GM18511 (cell line): ENCODE measurements at regions not wholly inside any gene's neighbourhood (a gene's known extent, or its start where the extent isn't known, plus 50 kb on each side); places are given as distances from the start of the nearest gene placed in this dataset.

Source experiments
- ATAC-seq: cut with Tn5 transposase; IDR thresholded peaks from one replicate; pipeline ENCODE4 v1.9.1; 2021; ENCODE audit warnings: mild to moderate bottlenecking, moderate library complexity; ENCODE audit not compliant: unreplicated experiment

- no peak for ATAC-seq
These were observed 75.4 kb upstream of the AKAP13 start for GRCh38 chr15:85305050-85305449.

DNA sequence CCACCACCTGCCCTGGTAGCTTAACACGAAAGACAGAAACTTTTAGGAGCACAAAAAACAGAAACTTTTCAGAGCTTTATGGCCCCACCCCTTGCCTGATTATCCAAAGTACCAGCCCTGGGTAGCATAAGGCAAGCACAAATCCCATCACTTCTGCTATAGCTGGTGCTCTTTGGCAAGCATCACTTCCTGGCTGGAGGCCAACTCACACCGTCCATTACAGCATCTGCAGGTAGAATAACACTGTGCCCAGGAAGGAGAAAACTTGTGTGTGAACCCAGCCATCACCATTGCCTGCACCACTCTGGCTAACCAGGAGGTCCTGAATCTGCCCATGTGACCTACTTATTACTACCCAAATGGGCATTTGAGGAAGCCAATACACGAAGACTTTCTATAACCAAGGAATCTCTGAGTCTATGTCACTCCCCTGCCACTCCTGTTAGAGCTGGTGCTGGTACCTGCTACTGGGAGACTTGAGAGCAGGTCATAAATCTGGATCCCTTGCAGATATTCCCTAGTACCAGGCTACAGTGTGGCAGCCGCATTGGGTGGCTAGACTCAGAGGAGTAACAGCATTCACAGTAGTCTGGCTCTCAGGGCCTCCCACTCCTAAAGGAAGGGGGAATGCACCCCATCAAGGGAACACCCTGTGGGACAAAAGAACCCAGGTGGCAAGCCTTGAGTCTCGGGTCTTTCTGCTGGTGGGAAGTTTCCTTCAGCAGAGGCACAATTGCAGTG lies 73.3 kb upstream of the AKAP13 start:
- no peak for ATAC-seq

DNA sequence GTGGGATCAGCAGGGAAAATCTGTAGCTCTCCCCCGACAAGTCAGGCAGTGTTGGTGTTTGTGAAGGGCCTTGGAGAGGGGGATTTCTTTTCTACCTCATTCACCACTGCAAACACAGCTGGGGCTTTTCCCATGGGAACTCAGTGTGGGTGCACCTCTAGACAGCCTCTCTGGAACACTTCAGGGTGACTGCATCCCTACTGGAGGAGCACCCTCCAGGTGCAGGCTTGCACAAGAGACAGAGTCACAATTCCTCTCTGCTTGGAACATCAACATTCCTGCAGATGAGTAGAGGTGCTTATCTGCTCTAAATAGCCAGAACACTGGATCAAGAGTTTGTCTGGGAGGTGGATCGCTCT lies 72.7 kb upstream of the AKAP13 start:
- ATAC-seq: no peak

DNA sequence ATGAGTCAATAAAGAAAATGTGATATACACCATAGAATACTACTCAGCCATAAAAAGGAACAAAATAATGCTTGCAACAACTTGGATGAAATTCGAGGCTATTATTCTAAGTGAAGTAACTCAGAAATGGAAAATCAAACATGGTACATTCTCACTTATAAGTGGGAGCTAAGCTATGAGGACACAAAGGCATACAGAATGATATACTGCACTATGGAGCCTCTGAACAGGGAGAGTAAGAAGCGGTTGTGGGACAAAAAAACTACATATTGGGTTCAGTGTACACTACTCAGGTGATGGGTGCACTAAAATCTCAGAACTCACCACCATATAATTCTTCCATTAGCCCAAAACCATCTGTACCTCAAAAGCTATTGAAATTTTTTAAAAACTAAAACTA lies 68.8 kb upstream of the AKAP13 start:
- ATAC-seq: no peak

GRCh38 chr15:85312486-85312885 lies 67.9 kb upstream of the AKAP13 start:
- ATAC-seq: peak; percentile 97

- peak; percentile 23 for ATAC-seq
These were observed 67.5 kb upstream of the AKAP13 start for GRCh38 chr15:85312929-85313331.

GRCh38 chr15:85313339-85313738 lies 67.1 kb upstream of the AKAP13 start:
- ATAC-seq: no peak

DNA sequence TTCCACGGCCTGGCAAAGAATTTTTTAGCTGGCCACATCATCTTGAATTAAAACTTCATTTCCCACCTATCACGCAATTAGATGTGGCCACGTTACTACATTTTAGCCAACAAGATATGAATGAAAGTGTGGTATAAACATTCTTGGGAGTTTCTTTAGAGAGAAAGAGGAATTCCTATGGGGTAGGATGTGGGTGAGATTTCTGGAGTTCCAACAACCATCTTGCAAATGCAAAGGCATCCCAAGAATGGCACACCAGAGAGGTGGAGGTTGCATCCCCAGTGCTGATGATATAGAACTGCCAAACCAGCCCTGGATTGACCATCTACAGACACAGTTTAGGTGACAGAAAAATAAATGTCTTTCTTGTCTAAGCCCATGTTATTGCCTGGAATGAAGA lies 66.3 kb upstream of the AKAP13 start:
- no peak for ATAC-seq

GRCh38 chr15:85314633-85315032 lies 65.8 kb upstream of the AKAP13 start:
- no peak for ATAC-seq

GRCh38 chr15:85316244-85316934 lies 64.0 kb upstream of the AKAP13 start:
- ATAC-seq: no peak

- peak; percentile 92 for ATAC-seq
These were observed 62.2 kb upstream of the AKAP13 start for GRCh38 chr15:85318048-85318731.

GRCh38 chr15:85318732-85319076 lies 61.7 kb upstream of the AKAP13 start:
- ATAC-seq: peak; percentile 23

GRCh38 chr15:85324202-85324601 lies 56.2 kb upstream of the AKAP13 start:
- no peak for ATAC-seq

DNA sequence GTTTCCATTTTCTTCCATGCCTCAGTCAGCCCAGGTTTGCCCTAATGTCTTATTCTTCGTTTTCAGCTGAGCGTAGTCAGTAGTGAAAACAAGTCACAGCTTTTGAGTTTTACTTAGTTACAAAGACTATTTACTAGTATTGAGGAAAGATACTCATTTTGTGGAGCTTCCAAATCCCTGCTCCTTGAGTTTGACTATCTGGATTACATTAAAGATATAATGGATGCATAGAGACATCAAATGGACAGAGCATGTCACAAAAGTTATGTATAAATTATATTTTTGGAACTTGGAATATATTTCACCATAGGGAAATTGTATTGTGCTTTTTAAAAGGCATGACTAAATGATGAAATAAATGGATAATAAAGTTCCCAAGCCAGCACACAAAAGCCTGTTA lies 54.6 kb upstream of the AKAP13 start:
- no peak for ATAC-seq

- ATAC-seq: no peak
These were observed 54.1 kb upstream of the AKAP13 start for GRCh38 chr15:85326291-85326690.

GRCh38 chr15:85327820-85328219 lies 52.6 kb upstream of the AKAP13 start:
- no peak for ATAC-seq

DNA sequence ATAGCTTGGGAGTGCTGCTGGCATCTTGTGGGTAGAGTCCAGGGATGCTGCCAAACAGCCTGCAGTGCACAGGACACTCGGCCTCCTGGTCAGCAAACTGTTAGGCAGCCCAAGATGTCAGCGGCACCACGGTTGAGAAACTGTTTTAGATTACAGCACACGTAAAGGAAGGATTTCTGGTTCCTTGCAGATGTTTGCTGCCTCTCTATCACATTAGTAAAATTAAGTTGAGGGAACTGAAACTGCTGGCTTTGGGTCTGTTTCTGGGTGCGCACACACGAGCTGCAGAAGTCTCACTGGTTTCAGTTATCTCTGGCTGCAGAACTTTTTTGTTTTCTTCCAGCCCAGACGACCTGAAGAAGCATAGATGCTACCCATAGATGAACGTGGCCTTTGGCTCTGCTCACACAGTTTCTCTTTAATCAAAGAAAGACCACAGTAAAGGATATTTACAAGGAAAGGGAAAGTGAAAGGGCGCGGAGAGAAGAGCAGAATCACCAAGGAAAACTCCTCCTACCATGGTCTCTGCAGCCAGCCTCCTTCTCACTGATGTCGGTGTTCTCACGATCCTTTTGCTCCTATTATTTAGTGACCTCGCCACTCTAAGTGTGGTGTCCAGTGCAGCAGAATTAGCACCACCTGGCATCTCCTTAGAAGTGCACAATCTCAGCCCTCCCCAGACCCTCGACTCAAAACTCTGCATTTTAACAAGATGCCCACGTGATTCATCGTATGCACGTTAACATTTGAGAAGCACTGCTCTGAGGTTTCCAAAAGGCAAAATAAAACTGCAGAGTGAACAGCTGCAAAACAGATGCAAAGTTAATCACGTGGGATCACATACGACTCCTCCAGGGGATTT lies 50.6 kb upstream of the AKAP13 start:
- peak; percentile 62 for ATAC-seq
